ENCODE measurements at regions not wholly inside any gene's neighbourhood (a gene's known extent, or its start where the extent isn't known, plus 50 kb on each side); places are given as distances from the start of the nearest gene placed in this dataset.
"Not testable (repeated sequence)": the region's sequence is repeated elsewhere in the genome, so short reads cannot be mapped to it uniquely, and the experiment has no call there.

- not testable (repeated sequence) for FAIRE-seq; DNase-seq (ENCODE audit: low spot score)
These were observed 81.5 kb downstream of the TRIM69 start for GRCh38 chr15:44817797-44818196.

- not testable (repeated sequence) for DNase-seq (ENCODE audit: low spot score); FAIRE-seq
These were observed 83.1 kb downstream of the TRIM69 start for GRCh38 chr15:44819331-44819987.

GRCh38 chr15:44820535-44820934 lies 84.2 kb downstream of the TRIM69 start:
- not testable (repeated sequence) for FAIRE-seq; DNase-seq (ENCODE audit: low spot score)

DNA sequence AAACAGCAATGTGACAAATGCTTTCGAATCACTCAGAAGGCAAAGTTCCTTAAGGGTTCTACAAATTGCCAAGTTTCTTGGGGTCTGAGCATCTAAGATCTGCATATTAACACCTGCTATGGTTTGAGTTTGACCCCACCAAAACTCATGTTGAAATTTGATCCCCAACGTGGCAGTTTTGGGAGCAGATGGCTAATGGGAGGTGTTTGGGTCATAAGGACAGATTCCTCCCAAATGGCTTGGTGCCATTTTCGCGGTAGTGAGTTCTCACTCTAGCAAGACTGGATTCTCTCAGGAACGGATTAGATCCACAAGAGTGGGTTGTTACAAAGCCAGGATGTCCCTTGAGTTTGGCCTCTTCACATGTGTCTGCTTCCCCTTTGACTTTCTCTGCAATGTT lies 84.6 kb downstream of the TRIM69 start:
- not testable (repeated sequence) for FAIRE-seq; DNase-seq (ENCODE audit: low spot score)

DNA sequence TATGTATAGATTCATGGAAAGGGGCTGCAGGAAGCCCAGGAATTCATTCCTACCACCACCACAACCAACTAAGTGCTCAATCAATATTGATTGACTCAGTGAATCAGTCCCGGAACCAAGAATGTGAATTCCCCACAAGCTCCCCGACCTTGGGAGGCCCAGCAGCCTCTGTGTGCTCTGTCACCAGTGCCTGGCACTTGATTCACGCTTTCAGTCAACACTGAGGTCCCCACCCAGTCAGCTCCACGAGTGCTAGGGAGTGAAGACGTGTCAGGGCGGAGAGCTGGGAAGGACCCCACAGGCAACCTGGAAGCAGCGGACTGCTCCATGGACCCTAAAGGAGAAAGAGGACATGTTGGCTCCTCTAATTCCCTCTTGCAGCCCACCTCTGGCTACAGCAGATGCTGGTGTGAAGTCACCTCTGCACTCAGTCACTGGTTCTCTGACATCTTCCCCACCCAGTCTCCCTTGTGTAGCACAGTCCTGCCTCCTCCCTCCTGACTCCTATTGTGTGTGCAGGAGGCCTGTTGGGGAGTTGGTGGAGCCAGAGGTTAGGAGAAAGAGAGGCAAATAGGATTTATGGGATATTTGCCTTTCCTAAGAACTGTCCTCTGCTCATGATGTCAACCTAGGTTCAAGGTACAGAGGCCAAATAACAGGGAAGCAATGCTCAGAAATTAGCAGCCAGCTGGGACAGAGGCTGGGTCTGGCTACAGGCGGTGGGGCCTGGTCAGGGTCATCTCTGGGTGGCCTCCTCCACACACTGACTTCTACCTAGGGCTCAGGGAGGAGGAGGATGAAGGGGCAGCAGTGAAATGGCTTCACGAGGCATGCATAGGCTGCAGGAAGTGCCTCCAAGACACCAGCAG lies 88.2 kb downstream of the TRIM69 start:
- FAIRE-seq: not testable (repeated sequence)

GRCh38 chr15:44826583-44826982 lies 90.3 kb downstream of the TRIM69 start:
- FAIRE-seq: not testable (repeated sequence)

More for the DNA sequence above, 88.2 kb downstream of the TRIM69 start:
- DNase-seq (ENCODE audit: low spot score): not testable (repeated sequence)

GRCh38 chr15:44828229-44828914 lies 92.0 kb downstream of the TRIM69 start:
- not testable (repeated sequence) for DNase-seq (ENCODE audit: low spot score); FAIRE-seq

More at GRCh38 chr15:44826583-44826982, 90.3 kb downstream of the TRIM69 start:
- DNase-seq (ENCODE audit: low spot score): not testable (repeated sequence)

DNA sequence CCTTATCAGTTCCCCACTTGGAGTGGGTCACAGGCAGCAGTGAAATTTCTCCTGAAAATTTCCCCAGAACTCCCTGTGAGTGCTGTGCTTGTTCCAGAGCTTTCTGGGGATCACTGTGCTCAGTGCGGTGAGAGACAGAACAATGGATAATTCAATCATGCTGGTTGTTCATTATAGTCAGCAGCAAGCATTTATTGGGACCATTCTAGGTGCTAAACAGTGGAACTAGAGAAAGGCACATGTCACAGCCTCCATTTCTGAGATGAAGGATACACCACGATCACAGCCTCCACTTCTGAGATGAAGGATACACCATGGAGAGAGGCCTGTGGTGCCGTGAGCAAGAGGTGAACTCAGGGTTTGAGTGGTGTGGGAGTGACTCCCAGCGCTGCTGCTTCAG lies 92.8 kb downstream of the TRIM69 start:
- not testable (repeated sequence) for FAIRE-seq; DNase-seq (ENCODE audit: low spot score)

DNA sequence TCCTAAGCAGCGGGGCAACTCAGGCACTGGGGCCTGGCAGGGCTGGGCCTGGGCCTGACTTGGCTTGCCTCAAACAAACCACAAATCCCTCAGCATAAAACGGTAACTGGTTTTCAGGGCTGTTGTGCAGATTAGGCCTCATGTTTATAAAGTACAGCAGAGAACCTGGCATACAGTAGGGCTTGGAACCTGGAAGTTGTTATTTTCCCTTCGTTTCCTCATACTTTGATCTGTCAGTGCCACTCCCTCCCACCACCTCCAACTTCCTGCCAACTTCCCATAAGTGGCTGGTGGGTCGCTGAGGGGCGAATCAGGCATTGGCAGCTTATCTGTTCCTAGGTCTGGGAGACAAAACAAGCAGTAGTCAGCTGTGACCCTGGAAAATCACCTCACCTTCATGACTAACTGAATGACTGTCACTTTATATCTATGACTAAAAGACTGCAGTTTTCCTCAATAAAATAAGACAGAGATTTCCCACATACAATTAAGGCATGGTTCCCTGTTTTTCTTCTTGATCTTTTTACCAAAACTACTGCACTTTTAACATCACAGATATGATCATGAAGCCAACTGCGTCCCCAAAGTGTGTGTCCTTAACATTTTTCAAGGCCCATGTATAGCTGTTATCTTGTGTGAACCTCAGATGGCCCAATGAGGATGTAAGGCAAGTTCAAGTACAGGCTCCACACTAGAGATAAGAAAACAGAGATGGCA lies 94.5 kb downstream of the TRIM69 start:
- not testable (repeated sequence) for FAIRE-seq; DNase-seq (ENCODE audit: low spot score)

DNA sequence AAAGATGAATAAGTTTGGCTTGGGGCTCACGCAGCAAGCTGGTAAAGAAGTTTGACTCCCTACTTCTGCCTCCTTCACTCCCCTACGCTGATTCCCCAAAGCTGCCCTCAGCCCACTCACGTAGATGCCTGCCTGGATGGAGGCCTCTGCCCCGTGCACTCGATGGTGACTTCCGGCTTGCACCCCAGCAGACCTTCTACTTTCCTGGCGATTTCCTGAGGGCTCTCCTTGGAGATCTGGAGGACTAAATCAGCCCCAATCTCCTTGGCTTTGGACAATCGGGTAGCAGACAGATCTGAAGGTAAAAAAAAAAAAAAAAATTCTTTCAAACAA lies 95.0 kb downstream of the TRIM69 start:
- DNase-seq (ENCODE audit: low spot score); FAIRE-seq: not testable (repeated sequence)

- not testable (repeated sequence) for DNase-seq (ENCODE audit: low spot score); FAIRE-seq
These were observed 95.8 kb downstream of the TRIM69 start for GRCh38 chr15:44832133-44832532.

GRCh38 chr15:44833081-44833480 lies 96.8 kb downstream of the TRIM69 start:
- FAIRE-seq: not testable (repeated sequence)

GRCh38 chr15:44833761-44834160 lies 97.4 kb downstream of the TRIM69 start:
- not testable (repeated sequence) for FAIRE-seq; DNase-seq (ENCODE audit: low spot score)

More at GRCh38 chr15:44833081-44833480, 96.8 kb downstream of the TRIM69 start:
- not testable (repeated sequence) for DNase-seq (ENCODE audit: low spot score)

- not testable (repeated sequence) for FAIRE-seq; DNase-seq (ENCODE audit: low spot score)
These were observed 98.8 kb downstream of the TRIM69 start for GRCh38 chr15:44835082-44835481.

DNA sequence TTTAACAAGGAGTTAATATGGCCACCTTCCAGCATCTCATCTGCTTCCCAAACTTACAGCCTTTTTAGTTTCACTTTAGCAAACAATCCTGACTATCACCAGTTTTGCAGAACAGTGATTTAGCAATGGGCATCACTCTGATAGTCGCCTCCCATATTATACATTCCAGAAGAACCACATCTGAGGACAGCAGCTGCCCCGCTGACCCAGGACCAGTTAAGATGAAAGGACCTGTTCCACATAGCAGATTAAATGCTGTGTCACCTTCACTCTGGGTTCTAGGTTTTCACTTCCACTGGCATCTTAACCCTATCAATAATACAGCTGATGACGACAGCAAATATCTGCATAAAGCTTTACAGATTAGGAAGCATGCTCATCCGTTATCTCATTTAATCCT lies 99.8 kb downstream of the TRIM69 start:
- peak; percentile 6 for DNase-seq (ENCODE audit: low spot score)
- no peak for FAIRE-seq

- FAIRE-seq: not testable (repeated sequence)
- DNase-seq (ENCODE audit: low spot score): peak; percentile 25
These were observed 102.6 kb downstream of the TRIM69 start for GRCh38 chr15:44838929-44839328.

DNA sequence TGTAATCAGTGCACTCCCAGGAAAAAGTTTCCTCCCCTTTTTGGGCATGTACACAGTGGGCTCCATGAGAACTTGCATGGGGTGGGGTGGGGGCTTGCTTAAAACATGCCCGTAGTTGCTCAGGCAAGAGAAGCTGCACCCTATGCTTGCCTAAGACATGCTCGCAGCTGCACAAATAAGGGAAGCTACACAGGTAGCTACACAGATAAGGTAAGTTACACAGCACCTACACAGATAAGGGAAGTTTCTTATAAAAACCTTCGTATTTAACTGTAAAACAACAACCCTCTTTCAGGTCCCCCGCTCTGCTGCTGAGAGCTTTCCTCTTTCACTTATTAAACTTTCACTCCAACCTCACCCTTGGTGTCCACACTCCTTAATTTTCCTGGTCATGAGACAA lies 105.4 kb downstream of the TRIM69 start:
- DNase-seq (ENCODE audit: low spot score); FAIRE-seq: not testable (repeated sequence)

DNA sequence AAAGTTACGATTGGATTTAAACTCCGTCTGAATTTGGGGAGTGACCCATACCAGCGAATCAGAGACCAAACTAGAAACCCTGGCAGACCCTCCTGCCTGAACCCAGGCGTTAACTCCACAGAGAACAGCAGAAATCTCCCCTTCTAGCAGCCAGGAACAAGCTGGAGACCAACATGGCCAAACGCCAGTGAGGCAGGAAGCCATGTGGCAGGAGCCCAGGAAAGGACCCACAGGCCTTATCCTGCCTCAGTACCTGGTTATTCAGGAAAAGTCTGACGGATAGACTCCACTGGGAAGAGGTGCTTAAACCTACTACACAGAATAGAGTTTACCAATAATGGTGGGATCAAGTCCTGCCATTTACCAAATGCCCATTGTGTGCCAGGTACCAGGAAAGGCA lies 106.6 kb downstream of the TRIM69 start:
- FAIRE-seq; DNase-seq (ENCODE audit: low spot score): not testable (repeated sequence)

- not testable (repeated sequence) for FAIRE-seq; DNase-seq (ENCODE audit: low spot score)
These were observed 108.6 kb downstream of the TRIM69 start for GRCh38 chr15:44844936-44845335.

GRCh38 chr15:44846156-44846555 lies 109.8 kb downstream of the TRIM69 start:
- not testable (repeated sequence) for FAIRE-seq; DNase-seq (ENCODE audit: low spot score)

DNA sequence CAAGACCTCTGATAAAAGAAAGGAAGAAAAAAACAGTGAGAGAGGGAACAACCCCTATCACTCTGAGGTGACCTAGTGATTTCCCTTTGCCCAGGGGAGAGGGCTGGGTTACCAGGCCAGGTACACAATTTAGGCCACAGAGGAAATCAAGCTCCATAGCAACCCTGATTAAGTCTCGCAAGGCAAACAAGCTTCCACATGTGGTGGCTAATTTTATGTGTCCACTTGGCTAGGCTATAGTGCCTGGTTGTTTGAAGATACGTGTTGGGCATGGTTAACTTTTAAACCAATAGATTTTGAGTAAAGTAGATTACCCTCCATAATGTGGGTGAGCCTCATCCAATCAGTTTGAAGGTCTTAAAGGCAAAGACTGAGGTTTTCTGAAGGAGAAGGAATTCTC lies 108.9 kb upstream of the TERB2 start:
- FAIRE-seq; DNase-seq (ENCODE audit: low spot score): not testable (repeated sequence)
